ENCODE measurements at regions not wholly inside any gene's neighbourhood (a gene's known extent, or its start where the extent isn't known, plus 50 kb on each side); places are given as distances from the start of the nearest gene placed in this dataset.
A peak's percentile ranks its signal among the peaks of the same experiment; 100 is the strongest.

DNA sequence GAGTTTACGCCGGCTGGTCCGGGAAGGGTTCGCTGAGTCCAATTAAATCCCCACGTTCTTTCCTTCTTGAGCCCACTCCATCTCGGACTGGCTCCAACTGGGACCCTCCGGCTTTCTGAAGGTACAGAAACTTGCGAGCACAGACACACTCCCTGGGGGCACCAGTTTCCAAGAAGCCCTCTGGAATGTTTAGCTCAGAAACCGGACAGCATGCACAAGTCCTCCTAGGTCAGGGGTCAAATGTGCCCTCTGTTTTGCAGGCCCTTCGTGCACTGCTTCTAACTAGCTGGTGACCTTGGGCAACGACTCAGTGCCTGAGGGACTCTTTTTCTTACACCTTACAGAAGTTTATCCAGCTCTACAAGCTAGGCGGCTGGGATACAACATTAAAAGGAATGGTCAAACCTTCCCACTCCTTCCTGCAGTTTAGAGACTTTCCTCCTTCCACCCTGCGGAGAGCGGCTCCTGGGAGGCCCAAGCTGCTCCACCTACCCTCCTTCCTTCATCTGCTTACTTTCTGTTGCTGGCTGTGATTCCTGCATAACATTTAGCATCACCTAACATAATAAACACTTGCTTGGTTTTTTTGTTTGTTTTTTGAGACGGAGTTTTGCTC, 275.5 kb downstream of the BCOR start:
- DNase-seq (ENCODE audit: low read depth): no peak

DNA sequence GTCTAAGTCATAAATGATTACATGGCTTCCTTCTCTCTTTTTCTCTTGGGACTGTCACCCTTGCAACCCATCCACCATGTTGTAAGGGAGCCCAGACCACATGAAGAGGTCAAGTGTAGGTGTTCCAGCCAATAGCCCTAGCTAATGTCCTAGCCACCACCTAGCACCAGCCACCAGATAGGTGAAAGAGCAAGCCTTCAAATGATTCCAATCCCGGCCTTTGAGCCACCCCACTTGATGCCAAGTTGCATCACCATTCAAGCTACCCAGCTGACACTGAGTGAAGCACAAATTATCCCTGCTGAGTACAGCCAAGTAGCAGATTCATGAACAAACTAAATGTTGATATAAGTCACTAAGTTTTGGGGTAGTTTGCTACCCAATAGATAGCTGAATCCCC, 274.3 kb downstream of the BCOR start:
- DNase-seq (ENCODE audit: low read depth): no peak

GRCh38 chrX:39823854-39824253, 273.9 kb downstream of the BCOR start:
- no peak for DNase-seq (ENCODE audit: low read depth)

GRCh38 chrX:39826813-39827543, 270.8 kb downstream of the BCOR start:
- no peak for DNase-seq (ENCODE audit: low read depth)

DNA sequence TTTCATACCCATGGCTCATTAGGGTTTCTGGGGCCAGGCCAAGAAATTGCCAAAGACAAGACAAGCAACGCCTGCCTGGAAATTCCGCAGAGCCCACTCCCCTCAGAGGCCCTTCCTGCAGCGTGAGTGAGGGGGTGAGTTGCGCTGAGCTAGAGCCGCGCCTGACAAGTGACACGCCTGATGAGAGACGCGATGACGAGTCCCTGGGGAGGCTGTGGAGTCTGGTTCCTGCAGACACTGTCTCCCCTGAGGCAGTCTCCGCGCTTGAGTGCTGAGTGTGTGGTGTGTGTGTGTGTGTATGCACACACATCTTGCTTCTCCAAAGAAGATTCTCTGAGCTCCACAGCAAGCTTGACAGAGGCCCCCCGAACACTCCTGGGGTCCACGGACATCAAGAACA, 269.8 kb downstream of the BCOR start:
- DNase-seq (ENCODE audit: low read depth): no peak

DNA sequence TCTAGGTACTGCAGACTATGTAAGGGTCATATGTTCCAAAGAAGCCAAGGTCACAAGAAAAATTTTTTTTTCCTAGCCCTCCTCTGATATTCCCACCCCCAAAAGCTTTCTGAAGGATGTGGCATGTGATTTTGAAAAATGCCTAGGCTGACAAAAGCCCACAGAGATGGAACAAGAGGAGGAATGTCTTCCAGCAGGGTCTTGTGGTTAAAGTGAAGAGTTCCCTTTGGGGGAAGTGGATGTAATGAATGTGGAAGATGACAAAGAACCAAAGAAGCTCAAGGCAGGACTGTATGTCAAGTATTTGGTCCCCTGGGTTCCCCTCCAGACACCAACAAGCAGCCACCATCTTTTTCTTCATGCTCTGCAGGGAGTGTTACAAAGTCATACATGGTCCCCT, 268.8 kb downstream of the BCOR start:
- no peak for DNase-seq (ENCODE audit: low read depth)

DNA sequence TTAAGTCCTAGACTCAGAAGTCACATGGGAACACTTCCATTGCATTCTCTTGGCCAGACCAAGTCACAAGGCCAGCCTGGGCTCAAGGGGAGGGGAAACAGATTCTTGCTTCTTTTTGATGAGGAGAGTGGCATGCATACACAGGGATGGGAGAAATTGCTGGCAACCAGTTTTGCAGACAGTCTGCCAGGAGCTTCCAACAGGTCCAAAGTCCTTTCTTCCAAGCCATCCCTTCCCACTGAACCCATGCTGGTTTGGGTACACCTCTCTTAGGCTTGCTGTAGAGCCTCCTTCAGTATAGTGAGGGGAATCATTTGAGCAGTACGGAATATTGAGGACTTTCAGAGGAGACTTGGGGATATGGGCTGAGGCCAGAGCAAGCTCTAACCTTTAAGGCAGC, 267.8 kb downstream of the BCOR start:
- no peak for DNase-seq (ENCODE audit: low read depth)

GRCh38 chrX:39830414-39830813, 267.3 kb downstream of the BCOR start:
- no peak for DNase-seq (ENCODE audit: low read depth)

- DNase-seq (ENCODE audit: low read depth): no peak
Measured at GRCh38 chrX:39832211-39832610, 265.5 kb downstream of the BCOR start.

GRCh38 chrX:39834600-39834999, 263.2 kb downstream of the BCOR start:
- DNase-seq (ENCODE audit: low read depth): no peak

- DNase-seq (ENCODE audit: low read depth): no peak
Measured at GRCh38 chrX:39835241-39835640, 262.5 kb downstream of the BCOR start.

GRCh38 chrX:39835776-39836175, 262.0 kb downstream of the BCOR start:
- no peak for DNase-seq (ENCODE audit: low read depth)

DNA sequence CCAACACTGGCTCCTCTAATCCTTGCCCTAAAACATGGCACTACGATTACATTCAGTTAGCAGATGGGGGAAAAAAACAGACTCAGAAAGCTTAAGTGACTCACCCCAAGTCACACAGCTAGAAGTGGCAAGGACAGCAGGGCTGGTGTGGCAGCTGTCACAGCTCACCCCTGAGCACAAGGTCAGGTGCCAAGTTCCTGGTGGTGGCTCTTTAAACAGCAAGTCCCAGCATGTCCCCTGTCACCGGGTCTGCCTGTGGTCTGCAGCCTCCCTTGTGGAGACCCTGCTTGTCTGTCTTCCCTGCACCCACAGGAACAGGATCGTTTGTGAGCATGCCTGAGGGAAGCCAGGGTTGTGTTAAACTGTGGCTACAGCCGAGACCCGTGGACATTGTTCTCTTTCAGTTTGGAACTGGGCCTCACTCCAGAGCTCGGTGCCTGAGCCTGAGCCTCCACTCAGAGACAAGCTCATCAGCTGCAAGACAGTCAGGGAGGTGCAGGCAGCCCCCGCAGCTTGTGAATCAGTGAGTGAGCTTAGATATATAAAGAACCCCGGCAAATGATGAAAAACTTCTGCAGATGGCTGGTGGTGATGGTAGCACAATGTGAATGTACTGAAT, 260.8 kb downstream of the BCOR start:
- no peak for DNase-seq (ENCODE audit: low read depth)

GRCh38 chrX:39837688-39838087, 260.1 kb downstream of the BCOR start:
- DNase-seq (ENCODE audit: low read depth): no peak

DNA sequence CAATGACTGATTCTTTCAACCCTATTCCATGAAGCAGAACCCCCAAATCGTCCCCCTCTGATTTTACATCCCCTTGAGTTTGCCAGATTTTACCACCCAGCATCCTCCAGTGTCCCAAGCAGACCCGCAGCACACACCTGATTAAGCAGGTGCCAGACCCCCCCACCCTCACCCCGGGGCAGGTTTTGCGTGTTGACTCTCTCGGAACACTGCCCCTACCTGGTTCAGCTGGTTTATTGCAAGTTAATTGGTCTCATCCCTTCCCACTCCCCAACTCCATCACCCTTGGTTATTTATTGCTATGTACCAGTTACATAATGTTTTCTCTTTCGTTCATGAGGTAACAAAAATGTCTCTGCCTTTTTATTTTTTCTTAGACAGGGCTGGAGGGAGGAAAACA, 258.4 kb downstream of the BCOR start:
- DNase-seq (ENCODE audit: low read depth): no peak

DNA sequence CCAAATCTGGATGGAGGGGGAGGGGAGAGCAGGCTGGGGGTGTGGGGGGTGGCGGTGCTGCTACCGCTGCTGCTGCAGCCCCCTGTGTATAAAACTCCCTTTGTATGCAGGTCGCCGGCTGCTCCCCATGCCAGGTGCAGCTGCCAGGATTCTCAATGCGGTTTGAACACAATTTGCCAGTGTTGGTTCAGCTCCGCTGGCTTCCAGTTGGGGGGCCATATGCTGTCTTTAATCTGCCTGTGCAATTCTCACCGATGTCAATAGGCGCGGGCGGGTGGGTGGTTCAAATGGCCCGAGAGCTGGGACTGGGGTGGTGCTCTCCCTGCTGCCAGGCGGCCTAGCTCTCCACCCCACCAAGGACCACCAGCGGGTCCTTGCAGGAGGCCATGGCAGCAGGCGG, 257.6 kb downstream of the BCOR start:
- no peak for DNase-seq (ENCODE audit: low read depth)

DNA sequence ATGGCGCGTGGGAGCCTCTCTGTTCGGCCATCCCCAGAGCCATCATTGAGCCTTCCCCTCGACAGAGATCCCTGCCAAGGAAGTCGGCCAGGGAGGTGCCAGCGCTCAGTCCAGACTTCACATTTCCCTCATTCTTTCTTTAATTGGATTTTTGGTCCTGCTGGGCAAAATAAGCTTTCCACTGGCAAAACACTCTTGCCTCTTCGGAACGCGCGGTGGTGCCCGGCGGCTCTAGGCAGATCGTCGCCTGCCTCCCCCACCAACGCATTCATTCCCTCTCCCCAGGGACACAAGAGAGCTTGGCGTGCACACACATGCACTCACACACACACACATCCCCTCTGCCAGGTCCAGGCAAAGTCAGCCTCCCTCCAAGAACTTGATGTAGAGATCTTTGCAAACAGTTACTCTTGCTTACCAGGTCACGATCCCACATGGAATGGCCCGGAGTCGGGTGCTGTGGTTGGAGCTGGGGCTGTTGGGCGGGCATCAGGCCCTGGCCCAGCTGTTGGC, 257.1 kb downstream of the BCOR start:
- no peak for DNase-seq (ENCODE audit: low read depth)

DNA sequence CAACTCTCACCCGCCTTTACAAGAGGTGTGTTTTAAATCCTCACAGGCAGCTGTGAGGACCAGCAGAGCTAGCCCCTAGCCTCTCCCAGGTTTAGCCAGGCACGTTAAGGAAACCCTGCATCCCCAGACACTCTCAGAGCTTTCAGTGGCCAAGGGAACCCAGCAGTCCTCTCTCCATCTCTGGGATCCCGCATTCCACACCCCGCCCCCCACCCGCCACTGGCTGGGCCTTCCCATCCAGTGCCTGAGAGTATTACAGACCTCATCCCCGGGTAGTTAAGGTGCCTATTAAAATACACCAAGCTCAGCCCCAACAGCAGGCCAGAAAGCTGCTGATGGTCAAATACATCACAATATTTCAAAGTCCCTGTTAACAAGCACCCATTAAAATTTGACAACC, 256.2 kb downstream of the BCOR start:
- no peak for DNase-seq (ENCODE audit: low read depth)

GRCh38 chrX:39842281-39842973, 255.3 kb downstream of the BCOR start:
- no peak for DNase-seq (ENCODE audit: low read depth)

- no peak for DNase-seq (ENCODE audit: low read depth)
Measured at GRCh38 chrX:39843318-39843717, 254.4 kb downstream of the BCOR start.

GRCh38 chrX:39845233-39845632, 252.5 kb downstream of the BCOR start:
- no peak for DNase-seq (ENCODE audit: low read depth)

GRCh38 chrX:39846460-39846859, 251.3 kb downstream of the BCOR start:
- DNase-seq (ENCODE audit: low read depth): no peak

GRCh38 chrX:39848243-39848642, 249.5 kb downstream of the BCOR start:
- DNase-seq (ENCODE audit: low read depth): peak; percentile 20
